GM10248 (cell line): ENCODE measurements at regions not wholly inside any gene's neighbourhood (a gene's known extent, or its start where the extent isn't known, plus 50 kb on each side); places are given as distances from the start of the nearest gene placed in this dataset.

Source experiments
- CTCF ChIA-PET: fragments of 300-600 bp; sonication (Branson Sonifier 250); formaldehyde crosslinking; extraction: SDS; loops from one replicate; lab custom pipeline; 2021; ENCODE audit warnings: antibody characterized with exemption; lab: Yijun Ruan, JAX
- POLR2A ChIA-PET: fragments of 350-650 bp; sonication (Branson Sonifier 250); formaldehyde crosslinking; extraction: SDS; loops from one replicate; lab custom pipeline; 2020; ENCODE audit warnings: antibody characterized with exemption; lab: Yijun Ruan, JAX
- DNase-seq: peaks from one replicate; pipeline ENCODE4 v3.0.0; 2012; ENCODE audit errors: extremely low spot score
- TF ChIP-seq, protein P1 (sequence below): IDR thresholded peaks from 2 replicates; pipeline ENCODE4 v1.5.1; 2012; ENCODE audit warnings: mild to moderate bottlenecking, low read depth; ENCODE audit errors: extremely low read depth, missing control alignments, control extremely low read depth

DNA sequence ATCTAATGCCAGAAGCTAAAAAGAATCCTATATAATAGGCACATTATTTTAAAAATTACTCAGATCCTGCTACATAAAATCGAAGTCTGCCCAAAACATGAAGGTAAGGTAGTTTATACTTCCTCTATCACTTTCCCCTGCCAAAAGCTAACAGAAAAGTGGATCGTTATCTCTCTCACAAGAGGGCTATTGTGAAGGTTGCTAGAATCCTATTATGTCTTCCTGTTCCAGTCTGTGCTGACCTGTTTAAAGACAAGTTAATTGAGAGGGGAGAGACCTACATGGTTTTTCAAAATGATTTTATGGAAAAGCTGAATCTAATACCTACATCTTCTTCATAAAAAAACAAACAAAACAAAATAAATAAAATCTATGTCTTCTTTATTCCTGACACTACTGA lies 1410.9 kb upstream of the CDH8 start:
- ChIA-PET POLR2A (no interaction called here), CTCF (no interaction called here)
- TF ChIP-seq, protein P1, sequence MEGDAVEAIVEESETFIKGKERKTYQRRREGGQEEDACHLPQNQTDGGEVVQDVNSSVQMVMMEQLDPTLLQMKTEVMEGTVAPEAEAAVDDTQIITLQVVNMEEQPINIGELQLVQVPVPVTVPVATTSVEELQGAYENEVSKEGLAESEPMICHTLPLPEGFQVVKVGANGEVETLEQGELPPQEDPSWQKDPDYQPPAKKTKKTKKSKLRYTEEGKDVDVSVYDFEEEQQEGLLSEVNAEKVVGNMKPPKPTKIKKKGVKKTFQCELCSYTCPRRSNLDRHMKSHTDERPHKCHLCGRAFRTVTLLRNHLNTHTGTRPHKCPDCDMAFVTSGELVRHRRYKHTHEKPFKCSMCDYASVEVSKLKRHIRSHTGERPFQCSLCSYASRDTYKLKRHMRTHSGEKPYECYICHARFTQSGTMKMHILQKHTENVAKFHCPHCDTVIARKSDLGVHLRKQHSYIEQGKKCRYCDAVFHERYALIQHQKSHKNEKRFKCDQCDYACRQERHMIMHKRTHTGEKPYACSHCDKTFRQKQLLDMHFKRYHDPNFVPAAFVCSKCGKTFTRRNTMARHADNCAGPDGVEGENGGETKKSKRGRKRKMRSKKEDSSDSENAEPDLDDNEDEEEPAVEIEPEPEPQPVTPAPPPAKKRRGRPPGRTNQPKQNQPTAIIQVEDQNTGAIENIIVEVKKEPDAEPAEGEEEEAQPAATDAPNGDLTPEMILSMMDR, result no peak
- DNase-seq, result no peak

DNA sequence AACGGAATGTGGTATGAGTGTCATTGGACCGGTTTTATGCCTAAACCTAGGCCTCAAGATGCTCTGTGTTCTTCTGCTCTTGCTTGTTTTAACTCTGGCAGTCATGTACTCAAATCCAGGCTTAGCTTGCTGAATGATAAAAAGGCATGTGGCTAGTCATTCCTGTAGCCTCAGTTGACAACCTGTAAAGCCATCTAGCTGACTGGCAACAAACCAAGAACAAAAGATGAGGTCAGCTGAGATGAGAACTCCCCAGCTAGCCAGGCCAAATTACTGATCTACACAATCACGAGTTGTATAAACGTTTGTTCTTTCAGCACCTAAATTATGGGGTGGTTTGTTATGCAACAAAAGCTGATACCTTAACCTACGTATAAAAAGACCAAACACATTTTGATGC lies 1406.0 kb upstream of the CDH8 start:
- TF ChIP-seq, protein P1, result no peak
- POLR2A ChIA-PET, result no interaction called here
- CTCF ChIA-PET, result no interaction called here
- DNase-seq, result no peak

DNA sequence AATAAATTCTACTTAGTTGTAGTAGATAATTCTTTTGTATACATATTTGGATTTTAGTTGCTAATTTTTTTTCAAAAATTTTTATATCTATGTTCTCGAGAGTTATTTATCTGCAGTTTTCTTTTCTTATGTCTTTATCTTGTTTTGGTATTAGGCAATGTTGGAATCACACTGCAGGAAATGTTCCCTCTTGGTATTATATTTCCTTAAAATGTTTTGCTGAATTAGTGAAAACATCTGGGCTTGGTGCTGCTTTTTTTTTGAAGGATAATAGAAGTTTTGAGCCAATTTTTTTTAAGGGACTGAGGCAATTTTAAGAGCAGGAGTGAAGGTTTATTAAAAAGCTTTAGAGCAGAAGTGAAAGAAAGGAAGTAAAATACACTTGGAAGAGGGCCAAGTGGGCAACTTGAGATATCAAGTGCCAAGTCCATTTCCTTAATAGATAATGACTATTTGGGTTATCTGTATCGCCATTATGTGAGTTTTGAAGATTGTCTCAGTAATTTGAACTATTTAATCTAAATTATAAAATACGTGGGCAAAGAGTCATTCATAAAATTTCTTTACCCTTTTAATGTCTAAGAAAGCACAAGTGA lies 1390.1 kb upstream of the CDH8 start:
- POLR2A ChIA-PET, result no interaction called here
- CTCF ChIA-PET, result no interaction called here
- no peak for DNase-seq
- TF ChIP-seq, protein P1, result no peak

DNA sequence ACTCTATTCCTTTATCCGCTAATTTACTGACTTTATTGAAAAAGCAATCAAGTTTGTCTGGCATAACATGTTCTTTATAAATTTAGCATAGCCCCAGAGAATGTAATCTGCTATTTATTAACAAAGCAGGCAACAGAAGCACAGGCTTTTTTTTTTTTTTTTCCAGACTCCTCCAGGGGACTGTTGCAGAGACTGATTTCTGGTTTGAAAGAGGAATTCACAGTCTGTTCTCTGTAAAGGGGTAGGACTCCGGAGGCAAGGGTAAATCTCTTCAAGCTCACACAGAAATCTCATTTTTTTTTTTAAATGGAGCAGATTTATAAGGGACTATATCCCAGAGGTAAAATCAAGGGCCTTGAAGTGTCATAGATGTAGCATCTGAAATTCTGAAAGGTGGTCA lies 1386.5 kb upstream of the CDH8 start:
- ChIA-PET POLR2A (no interaction called here), CTCF (no interaction called here)
- no peak for DNase-seq
- TF ChIP-seq, protein P1, result no peak

DNA sequence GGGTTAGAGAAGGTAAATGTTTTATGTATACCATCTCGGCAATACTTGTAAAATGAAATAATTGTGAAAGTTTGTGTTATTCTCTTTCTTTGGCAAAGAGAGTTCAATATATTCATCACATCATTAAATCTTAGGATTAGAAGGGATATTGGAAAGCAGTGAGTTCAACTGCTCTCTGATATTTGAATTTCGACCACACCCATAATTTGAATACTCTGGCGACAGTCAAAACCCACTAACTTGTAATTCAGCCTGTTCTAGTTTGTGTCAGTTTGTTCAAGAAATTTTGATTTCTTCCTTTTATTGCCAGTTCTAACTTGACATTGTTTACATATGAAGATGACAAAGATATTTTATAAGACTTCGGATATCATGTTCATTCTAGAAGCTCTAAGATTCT lies 1380.5 kb upstream of the CDH8 start:
- no peak for DNase-seq
- ChIA-PET CTCF (no interaction called here), POLR2A (no interaction called here)
- TF ChIP-seq, protein P1, result no peak

DNA sequence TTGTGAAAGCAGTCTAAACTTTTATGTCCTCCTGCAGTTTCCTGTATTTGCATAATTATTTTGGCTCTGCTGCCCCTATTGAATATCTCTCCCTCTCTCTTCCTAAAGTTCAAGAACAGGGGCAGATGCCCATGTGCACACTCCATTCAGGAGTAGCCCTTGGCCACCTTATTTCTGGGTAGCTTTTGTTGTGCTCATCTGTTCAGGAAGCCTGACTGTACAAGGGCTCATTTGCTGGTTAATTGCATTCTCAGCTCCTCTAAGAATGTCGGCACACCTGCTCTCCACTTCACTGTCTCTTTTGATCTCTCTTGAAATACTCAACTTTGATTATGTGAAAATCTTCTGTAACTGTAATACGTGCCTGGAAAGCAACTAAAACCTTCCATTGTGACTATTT lies 1378.8 kb upstream of the CDH8 start:
- ChIA-PET CTCF (no interaction called here), POLR2A (no interaction called here)
- TF ChIP-seq, protein P1, result no peak
- no peak for DNase-seq

DNA sequence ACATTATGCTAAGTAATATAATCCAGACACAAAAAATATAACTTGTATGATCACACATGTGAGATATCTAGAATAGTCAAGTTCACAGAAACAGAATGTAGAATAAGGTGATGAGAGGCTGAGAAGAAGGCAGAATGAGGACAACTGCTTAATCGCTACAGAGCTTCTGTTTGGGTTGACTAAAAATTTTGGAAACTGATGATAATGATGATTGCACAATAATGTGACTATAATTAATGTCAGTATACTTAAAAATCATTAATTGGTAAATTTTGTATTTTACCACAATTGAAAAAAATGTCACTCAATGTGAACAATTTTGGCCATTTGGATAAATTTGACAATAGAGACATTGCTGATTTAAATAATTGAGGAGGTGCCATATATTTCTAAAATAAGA lies 1374.4 kb upstream of the CDH8 start:
- TF ChIP-seq, protein P1, result no peak
- POLR2A ChIA-PET, result no interaction called here
- CTCF ChIA-PET, result interaction anchor here (0.9 kb wide), 1 partner anchor 20 kb away, joined by 3 read pairs; no protein-coding TSS in a partner anchor
- DNase-seq, result no peak
